ENCODE measurements at regions not wholly inside any gene's neighbourhood (a gene's known extent, or its start where the extent isn't known, plus 50 kb on each side); places are given as distances from the start of the nearest gene placed in this dataset.

- TF ChIP-seq CTCF (IDR thresholded peaks at IDR 0.05) (no peak), POLR2A (IDR thresholded peaks at IDR 0.05) (no peak), EP300 (IDR thresholded peaks at IDR 0.05) (no peak)
Observed at GRCh38 chr2:204061241-204061640, 124.7 kb downstream of the ICOS start.
